HL-60/S4 treated with retinoic acid at 250 ng/mL for 4 days and 3 days (cell line): ENCODE measurements at regions not wholly inside any gene's neighbourhood (a gene's known extent, or its start where the extent isn't known, plus 50 kb on each side); places are given as distances from the start of the nearest gene placed in this dataset.

ENCODE experiments used
- in situ Hi-C: fragments of 300-500 bp; cut with MboI; formaldehyde crosslinking; loops from 2 replicates; pipeline ENCODE4 v1.7.0; 2022; ENCODE audit warnings: low sequenced_read_pairs

GRCh38 chr13:50713523-50714248, 129.8 kb downstream of the DLEU7 start:
- in situ Hi-C loops = no loop called here

DNA sequence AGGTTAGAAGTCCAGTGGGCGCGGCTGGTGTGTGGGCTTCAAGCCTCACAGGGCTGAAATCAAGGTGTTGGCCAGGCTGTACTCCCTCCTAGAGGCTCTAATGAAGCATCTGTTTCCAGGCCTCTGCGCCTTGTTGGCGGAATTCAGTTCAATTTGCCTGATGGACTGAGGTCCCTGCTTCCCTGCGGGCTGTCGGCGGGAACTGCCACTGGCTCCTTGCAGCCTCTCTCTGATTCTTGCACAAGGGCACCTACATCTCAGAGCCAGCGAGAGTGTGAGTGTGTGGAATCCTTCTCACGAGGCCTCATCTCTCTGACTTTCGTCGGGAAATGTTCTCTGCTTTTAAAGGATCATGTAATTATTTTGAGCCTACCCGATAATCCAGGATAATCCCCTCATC, 128.6 kb downstream of the DLEU7 start:
- in situ Hi-C loops = no loop called here

- in situ Hi-C loops = no loop called here
Observed at GRCh38 chr13:50715402-50716146, 127.9 kb downstream of the DLEU7 start.

- in situ Hi-C loops = no loop called here
Observed at GRCh38 chr13:50720861-50721671, 122.4 kb downstream of the DLEU7 start.

DNA sequence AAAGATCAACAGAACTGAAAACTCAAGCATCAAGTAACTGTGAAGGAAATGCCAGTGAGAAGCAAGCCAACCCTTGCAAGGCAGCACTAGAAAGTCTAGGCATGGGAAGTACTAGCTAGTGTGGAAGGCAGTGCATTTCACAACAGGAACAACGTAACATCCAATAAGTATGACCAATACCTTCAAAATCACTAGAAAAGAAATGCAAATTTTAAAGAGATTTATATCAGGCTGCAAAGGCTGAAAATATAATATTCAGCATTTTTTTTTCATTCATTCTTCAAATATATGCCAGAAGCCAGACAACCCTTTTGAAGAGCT, 121.9 kb downstream of the DLEU7 start:
- in situ Hi-C loops = no loop called here

DNA sequence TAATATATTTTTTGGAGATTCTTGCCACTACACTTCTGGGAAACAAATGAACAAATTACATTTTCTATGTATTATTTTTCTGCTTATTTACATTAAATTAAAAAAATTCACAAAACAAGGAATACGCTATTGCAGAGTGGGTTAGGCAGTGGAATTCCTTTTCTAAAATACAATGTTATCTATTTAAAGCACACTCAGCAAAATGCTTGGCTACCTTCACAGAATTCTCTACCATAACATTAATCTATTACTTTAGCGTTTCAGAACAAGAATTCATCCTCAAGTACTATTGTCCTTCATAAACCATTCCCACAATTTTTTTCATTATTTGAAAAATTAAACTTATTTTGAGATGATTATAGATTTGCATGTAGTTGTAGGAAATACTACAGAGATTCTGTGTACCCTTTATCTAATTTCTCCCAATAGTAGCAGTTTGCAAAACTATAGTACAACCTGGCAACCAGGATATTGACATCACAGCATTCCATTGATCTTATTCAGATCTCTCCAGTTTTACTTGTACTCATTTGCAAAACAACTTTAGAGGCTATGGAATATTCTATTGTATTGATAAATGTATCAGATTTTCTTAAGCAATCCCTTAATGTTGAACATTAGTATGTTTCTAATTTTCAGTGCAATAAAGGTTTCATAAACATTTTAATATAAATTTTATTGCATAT, 120.9 kb downstream of the DLEU7 start:
- in situ Hi-C loops = no loop called here

DNA sequence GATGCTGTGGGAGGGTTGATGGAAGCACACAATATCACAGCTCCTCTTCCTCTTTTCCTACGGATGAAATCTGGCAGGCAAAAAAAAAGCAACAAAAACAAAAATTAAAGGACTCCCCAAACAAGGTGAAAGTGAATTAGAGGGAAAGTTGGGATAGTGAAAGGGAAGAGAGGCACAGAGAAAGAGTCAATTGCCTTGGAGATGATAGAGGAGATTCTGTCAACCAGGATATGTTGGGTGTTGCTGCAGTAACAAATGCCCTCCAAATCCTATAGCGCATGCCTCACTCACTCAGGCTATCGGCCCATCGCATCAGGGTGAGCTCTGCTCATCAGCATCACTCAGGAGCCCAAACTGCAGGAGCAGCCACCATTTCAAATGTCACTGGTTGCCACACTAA, 119.1 kb downstream of the DLEU7 start:
- in situ Hi-C loops = no loop called here

DNA sequence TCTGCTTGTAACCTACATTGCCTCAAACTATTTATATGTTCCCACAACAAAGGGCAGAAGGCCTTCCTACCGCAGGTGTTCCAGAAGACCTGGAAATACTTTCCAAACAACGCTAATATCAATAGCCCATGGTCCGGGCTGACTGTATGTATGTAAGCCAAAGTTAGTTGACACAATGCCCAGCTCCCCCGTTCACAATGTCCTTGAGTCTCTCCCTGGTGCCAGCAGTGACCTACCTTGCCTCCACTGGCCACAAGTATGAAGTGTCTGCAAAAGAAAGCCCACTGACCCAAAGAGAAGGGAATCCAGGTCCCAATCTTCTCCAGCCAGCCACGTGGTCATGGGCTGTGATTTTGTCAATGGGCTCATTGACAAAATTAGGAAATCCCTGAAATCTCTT, 118.6 kb downstream of the DLEU7 start:
- in situ Hi-C loops = no loop called here

DNA sequence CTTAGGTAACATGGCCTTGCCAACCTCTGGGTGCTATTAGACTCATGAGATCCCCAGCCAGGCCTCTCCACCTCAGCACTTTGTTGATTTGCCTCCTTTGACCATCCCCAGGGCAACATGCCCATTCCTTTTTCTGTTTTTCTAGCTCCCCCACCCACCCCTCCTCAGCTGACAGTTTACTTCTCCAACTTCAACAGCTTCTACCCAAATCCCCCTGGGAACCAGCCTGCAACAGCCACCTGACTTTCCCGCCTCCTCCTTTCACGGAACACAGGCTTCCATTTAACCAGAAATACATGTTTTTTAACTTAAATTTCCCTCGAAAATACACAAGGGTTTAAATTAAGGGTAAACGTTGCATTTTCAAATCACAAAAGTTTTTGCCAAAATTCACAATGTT, 117.3 kb downstream of the DLEU7 start:
- in situ Hi-C loops = no loop called here

GRCh38 chr13:50729177-50729576, 114.3 kb downstream of the DLEU7 start:
- in situ Hi-C loops = no loop called here

DNA sequence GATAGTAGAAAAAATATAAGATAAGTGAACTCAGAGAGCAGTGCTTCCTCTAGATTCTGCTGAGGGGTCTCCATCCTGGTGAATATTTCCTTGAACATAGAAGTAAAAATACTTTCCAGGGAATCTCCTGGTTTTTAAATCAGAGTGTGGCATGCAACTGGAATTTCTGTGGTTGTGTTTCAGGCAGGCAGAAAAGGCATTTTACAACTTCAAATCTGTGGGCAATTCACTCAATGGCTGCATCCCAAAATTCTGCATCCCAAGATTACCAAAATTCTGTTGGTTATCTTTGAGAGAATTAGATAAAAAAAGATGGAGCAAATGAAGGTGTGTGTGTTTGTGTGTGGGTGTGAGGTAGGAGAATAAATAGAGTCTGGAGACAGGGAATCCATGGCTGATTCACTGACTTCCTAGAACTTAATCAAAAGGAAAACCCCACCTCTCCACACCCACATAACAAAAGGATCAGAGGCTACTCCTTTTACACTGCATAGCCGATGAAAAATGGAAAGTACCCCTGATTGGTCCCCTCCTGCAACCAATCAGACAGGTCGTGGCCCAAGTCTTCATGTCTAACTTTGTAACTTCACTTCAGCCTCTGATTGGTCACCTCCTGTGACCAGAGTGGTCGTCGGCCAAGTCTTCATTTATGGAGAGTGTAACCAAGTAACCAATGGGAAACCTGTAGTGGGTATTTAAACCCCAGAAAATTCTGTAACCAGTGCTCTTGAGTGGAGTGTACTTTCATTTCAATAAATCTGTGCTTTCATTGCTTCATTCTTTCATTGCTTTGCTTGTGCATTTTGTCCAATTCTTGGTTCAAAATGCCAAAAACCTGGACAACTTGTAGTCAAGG, 112.8 kb downstream of the DLEU7 start:
- in situ Hi-C loops = no loop called here

- in situ Hi-C loops = no loop called here
Observed at GRCh38 chr13:50731400-50731799, 112.1 kb downstream of the DLEU7 start.

DNA sequence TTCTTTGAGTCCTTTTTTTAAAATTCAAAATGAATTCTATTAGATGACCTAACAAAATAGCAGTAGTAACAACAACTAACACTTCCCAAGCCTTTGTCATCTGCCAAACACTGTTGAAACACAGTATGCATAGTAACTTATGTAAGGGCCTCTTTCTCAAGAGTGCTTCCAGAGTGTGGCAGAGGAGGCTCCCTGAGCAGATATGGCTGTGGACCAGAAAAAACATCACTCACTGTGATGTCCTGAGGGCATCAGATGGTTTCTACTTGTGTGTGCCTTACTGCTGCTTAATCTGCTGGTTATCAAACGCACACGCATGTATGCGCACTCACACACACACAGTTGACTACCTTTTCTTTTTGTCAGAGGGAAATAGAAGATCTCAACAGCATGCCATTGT, 110.8 kb downstream of the DLEU7 start:
- in situ Hi-C loops = no loop called here

DNA sequence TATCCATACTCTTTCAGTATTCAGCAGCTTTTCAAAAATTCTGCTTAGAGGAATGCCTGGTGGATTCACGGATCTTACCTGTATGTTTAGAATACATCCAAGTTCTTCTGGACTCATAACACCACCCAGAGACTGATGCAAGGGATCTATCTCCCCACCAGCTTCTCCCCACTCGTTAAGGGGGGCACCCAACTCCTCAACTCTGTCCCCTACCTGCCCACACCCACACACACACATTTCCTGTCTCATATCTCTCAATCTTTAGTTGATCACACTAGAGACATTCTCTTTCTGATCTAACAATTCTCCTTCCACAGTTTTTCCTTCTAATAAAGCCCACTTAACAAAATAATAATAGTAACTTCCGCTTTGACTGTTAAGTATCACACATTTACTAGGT, 110.1 kb downstream of the DLEU7 start:
- in situ Hi-C loops = no loop called here

DNA sequence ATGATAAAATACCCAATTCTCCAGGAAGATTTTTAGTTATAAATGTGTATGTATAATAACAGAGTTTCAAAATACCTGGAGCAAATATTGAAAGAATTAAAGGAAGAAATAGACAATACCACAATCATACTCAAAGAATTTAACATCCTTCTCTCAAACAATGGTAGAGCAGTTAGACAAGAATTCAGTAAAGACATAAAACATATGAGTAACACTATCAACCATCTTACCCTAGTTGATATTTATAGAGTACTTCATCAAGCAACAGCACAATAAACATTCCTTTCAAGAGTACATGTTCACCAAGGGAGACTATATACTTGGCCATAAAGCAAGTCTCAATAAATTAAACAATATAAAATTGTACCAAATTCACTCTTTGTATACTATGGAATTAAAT, 108.4 kb downstream of the DLEU7 start:
- in situ Hi-C loops = no loop called here

DNA sequence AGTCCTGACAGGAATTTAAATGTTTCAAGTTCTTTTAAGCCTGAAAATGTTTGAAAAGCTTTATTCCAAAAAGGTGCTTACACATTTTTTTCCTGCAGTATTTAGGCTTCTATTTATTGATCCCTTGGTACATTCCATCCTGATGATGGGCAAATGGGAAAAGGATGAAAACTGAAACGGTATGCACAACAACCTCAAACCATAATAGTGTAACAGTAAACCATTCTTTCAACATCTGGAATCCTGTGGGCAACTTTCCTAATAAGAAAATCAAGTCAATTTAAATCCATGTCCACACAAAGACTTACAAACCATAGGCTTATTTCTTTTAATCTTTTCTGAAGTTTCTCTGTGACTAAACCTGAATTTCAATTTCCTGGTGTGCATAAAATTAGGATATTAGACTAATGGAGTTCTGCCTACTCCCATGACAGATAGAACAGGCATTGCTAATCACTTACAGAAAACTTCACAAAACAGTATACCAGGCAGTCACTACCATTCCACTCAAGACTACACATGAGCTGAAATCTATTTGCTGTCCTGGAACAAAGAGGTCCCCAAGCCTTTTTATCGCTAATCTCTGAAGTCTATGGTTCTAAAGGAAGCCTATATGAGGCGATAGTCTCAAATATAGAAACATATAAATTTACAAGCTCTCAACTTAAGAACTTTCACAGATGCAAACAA, 103.3 kb downstream of the DLEU7 start:
- in situ Hi-C loops = no loop called here

DNA sequence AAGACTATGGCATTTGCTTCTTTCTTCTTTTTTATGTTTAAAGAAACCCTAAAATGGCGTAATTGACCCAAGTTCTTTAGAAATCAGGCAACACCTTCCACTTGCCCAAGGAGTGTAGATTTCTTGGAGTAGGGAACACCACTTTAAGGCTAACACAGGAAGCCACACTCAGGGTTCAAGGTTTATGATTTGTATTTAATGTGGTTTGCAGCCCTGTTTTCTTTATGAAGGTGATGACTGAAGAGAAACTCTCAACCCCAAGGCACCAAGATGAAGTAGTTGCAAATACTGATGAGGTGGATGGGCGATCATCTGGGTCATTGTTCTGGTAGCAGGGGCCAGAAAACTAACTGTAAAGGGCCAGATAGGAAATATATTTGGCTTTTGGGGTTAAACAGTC, 101.1 kb downstream of the DLEU7 start:
- in situ Hi-C loops = no loop called here

DNA sequence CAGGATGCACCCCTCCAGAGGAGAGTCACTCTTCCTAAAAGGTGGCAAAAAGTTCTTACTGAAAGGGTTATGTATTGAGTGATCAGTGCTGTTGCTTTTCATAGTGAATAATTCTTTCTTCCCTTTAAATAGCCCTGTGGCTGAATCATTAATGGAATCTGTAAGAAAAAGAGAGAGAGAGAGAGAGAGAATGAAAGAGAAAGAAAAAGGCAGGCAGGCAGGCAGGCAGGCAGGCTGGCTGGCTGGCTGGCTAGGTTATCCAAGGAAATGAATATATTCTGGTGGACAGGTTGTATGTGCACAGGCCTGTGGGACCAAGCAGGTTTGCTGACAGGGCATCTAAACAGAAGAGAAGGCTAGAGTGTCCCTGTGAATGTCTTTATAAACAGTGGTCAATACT, 100.5 kb downstream of the DLEU7 start:
- in situ Hi-C loops = no loop called here

GRCh38 chr13:50744116-50744660, 99.3 kb downstream of the DLEU7 start:
- in situ Hi-C loops = no loop called here
